Astrocyte of the hippocampus (primary cell): ENCODE measurements at regions not wholly inside any gene's neighbourhood (a gene's known extent, or its start where the extent isn't known, plus 50 kb on each side); places are given as distances from the start of the nearest gene placed in this dataset.
"Not testable (repeated sequence)": the region's sequence is repeated elsewhere in the genome, so short reads cannot be mapped to it uniquely, and the experiment has no call there.

Experiments
- DNase-seq: peaks from one replicate; pipeline ENCODE4 v3.0.0; 2011; ENCODE audit warnings: low read depth, low spot score

GRCh38 chr14:43706900-43707299 is 800.2 kb downstream of the FSCB start:
- DNase-seq = no peak

DNA sequence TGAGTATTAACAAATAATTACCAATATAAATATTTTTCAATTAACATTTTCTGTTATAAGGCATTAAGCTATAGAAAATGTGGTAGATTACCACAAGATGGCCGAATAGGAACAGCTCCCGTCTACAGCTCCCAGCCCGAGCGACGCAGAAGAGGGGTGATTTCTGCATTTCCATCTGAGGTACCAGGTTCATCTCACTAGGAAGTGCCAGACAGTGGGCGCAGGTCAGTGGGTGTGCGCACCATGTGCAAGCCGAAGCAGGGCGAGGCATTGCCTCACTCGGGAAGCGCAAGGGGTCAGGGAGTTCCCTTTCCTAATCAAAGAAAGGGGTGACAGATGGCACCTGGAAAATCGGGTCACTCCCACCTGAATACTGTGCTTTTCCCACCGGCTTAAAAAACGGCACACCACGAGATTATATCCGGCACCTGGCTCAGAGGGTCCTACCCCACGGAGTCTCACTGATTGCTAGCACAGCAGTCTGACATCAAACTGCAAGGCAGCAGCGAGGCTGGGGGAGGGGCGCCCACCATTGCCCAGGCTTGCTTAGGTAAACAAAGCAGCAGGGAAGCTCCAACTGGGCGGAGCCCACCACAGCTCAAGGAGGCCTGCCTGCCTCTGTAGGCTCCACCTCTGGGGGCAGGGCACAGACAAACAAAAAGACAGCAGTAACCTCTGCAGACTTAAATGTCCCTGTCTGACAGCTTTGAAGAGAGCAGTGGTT is 808.4 kb downstream of the FSCB start:
- DNase-seq = not testable (repeated sequence)

DNA sequence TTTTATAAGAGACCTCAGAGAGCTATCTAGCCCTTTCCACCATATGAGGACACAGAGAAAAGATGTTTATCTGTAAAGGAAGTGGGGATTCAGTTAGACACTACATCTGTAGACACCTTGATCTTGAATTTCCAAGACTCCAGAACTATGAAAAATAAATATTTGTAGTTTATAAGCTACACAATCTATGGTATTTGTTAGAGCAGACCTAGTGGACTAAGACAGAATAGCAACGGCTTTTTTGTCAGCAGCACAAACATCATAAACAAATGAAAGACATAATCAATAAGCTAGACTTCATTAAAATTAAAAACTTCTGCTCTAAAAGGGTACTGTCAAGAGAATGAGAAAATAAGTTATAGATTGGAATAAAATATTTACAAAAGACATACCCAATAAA is 810.1 kb downstream of the FSCB start:
- no peak for DNase-seq

- DNase-seq = no peak
These were observed 814.4 kb downstream of the FSCB start for GRCh38 chr14:43692706-43693105.

DNA sequence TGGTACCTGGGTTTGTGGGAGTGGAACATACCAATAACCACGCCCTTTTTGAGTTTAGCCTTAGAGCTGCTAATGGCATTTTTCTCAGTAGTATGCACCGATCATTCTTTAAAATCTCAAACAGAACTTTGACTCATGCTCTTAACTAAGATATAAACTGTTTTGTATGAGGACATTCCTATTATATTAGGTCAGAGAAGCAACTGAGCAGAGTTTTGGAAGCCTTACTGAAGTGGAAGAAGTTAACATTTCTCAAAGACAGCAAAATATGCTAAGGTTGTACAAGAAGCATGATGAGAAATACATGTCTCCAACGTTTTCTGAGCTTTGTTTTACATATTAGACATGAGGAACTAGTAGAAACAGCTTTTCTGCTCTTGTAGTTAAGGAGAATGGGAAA is 819.2 kb downstream of the FSCB start:
- peak; percentile 64 for DNase-seq

GRCh38 chr14:43677581-43677980 is 829.5 kb downstream of the FSCB start:
- DNase-seq = no peak

GRCh38 chr14:43674273-43674672 is 832.8 kb downstream of the FSCB start:
- DNase-seq = no peak

DNA sequence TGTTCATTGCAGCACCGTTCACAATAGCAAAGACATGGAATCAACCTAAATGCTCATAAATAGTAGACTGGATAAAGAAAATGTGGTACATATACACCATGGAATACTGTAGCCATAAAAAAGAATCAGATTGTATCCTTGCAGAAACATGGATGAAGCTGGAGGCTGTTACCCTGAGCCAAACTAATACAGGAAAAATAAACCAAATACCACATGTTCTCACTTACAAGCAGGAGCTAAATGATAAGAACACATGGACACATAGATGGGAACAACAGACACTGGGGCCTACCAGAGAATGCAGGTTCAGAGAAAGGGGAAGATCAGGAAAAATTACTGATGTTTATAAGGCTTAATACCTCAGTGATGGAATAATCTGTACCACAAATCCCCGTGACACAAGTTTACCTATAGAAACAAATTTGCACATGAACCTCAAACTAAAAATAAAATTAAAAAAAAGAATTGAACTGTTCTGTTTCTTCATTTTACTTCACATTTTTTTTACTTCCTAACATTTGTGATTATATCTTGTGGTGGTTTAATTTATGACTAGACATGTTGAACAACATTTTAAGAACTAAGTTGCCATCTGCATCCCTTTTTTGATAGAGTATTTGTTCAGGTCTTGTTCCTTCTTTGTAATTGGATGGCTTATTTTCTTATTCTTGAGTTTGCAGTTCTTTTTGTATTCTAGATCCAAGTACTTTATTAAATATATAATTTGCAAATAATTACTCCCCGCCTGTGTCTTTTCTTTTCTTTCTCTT is 835.2 kb downstream of the FSCB start:
- no peak for DNase-seq

- no peak for DNase-seq
These were observed 837.7 kb downstream of the FSCB start for GRCh38 chr14:43669355-43669754.

GRCh38 chr14:43665570-43666267 is 841.4 kb downstream of the FSCB start:
- DNase-seq = no peak

DNA sequence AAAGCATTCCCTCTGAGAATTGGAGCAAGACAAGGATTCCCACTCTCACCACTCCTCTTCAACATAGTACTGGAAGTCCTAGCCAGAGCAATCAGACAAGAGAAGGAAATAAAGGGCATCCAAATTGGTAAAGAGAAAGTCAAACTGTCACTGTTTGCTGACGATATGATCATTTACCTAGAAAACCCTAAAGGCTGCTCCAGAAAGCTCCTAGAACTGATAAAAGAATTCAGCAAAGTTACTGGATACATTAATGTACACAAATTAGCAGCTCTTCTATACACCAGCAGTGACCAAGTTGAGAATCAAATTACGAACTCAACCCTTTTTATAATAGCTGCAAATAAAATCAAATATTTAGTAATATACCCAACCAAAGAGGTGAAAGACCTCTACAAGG is 851.9 kb downstream of the FSCB start:
- DNase-seq = not testable (repeated sequence)

GRCh38 chr14:43651896-43652295 is 855.2 kb downstream of the FSCB start:
- DNase-seq = no peak

GRCh38 chr14:43651185-43651787 is 855.8 kb downstream of the FSCB start:
- DNase-seq = no peak

- DNase-seq = no peak
These were observed 857.6 kb downstream of the FSCB start for GRCh38 chr14:43649508-43649907.

- DNase-seq = no peak
These were observed 859.8 kb downstream of the FSCB start for GRCh38 chr14:43647302-43647701.

DNA sequence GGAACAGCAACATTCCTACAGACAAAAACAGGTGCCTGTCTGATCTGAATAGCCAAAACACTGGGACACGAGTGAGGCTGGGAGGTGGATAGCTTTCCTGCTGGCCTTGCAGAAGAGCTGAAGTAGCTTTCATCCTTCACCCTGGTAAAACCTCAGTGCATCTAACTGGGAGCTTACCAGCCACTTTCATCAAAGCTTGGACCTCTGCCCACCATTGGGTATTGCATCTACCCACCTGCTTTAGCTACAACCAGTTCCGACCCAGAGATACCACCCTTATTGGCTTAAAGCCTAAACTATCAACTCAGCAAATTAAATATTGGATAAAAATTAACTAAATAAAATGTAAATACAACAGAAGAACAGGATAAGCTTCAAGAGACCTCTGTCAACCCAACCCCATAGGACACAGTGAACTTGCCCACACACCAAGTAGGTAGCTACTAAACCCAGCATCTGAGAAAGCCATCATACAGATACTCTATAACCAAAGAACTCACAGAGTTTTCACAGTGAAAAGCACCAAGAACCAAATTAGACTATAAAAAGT is 866.3 kb downstream of the FSCB start:
- DNase-seq = no peak

GRCh38 chr14:43625294-43625693 is 881.8 kb downstream of the FSCB start:
- DNase-seq = no peak

DNA sequence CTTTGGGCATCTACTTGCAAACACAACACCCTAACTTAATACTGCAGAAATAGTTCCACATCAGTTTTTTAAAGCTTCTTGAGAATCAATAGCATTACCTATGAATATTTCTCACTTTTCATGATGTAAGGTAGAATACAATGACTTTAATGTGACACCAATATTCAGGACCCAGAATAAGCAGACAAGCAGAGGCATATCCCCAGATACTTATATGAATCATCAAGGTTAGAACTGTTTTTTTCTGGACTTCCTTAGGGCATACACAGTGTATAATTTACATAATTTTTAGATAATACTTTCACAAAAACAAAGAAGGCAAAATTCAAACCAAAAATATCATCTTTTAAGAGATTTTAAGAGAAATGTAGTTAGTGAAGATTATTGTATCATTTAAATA is 885.8 kb downstream of the FSCB start:
- DNase-seq = no peak

- no peak for DNase-seq
These were observed 911.8 kb downstream of the FSCB start for GRCh38 chr14:43595096-43595772.

DNA sequence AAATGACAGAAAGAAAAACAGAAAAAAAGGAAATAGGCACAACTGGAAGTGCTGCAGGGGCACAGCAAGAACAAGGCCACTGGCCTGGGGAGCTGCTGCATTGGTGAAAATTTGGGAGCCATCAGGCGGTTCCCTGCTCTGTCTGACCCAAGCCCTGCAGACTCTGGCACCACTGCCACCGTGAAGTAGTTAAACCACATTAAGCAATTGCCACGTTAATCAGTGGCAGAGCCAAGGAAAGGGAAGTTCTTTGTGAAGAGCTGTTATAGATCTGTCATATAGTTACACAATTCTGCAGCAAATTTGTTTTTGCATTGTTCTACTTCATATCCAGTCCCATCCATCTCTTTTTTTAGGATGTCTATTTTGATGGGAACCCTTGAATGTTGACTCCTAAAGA is 915.3 kb downstream of the FSCB start:
- no peak for DNase-seq

GRCh38 chr14:43587183-43587582 is 919.9 kb downstream of the FSCB start:
- DNase-seq = no peak
